ENCODE measurements at regions not wholly inside any gene's neighbourhood (a gene's known extent, or its start where the extent isn't known, plus 50 kb on each side); places are given as distances from the start of the nearest gene placed in this dataset.

DNA sequence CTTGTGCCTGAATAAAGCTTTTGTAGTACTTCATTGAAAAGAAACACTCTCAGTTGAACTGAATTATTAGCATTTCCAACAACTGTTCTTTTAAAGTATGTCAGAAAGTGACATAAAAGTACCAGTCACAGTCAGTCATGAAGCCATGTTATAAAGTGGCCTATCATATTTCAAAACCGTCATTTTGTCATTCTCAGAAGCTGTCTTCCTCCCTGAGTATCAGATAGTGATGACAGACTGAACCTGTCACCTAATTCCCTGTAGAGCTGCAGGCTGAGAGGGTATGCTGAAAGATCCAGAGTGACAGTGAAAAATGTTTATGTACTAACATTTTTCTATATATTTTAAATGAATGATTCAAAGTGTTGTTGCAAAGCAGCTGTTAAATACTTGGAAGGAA lies 1121.7 kb upstream of the PRMT6 start:
- Histone ChIP-seq H3K36me3 (ENCODE audit: control insufficient read depth in 2 of 2, extremely low read depth in 1 of 2, insufficient read depth in 2 of 2, low read length in 2 of 2) (no peaks in the 10 kb centered on the region), H3K9me3 (replicated peaks; ENCODE audit: control insufficient read depth, insufficient read depth, low read length) (no peaks in the 10 kb centered on the region), H3K27ac (ENCODE audit: insufficient read depth, low read depth, low read length) (no peak overlapping the region), H3K9me1 (replicated peaks; ENCODE audit: control insufficient read depth, extremely low read depth, insufficient read depth, low read length) (no peaks in the 10 kb centered on the region), H3K4me2 (ENCODE audit: insufficient read depth, low read length) (no peak overlapping the region), H3K79me2 (ENCODE audit: control insufficient read depth, insufficient read depth, low read length) (no peaks in the 10 kb centered on the region), H3K4me3 (replicated peaks in 1 of 3; ENCODE audit: insufficient read depth in 1 of 3, low read depth in 1 of 3, low read length in 3 of 3) (no peak overlapping the region), H2AFZ (ENCODE audit: low read depth, low read length) (no peak overlapping the region), H3K27me3 (ENCODE audit: control insufficient read depth in 2 of 2, insufficient read depth in 2 of 2, low read length in 2 of 2) (no peaks in the 10 kb centered on the region), H3K4me1 (ENCODE audit: control insufficient read depth, extremely low read depth, insufficient read depth, low read length) (no peaks in the 10 kb centered on the region), H4K20me1 (replicated peaks; ENCODE audit: control insufficient read depth, extremely low read depth, insufficient read depth, low read length) (no peaks in the 10 kb centered on the region), H3K9ac (replicated peaks; ENCODE audit: extremely low read depth, insufficient read depth, low read length) (no peak overlapping the region)
- ChIA-PET CTCF (no interaction called here), POLR2A (no interaction called here)
- BruUV-seq (replicated peaks) = no TSS peak
- dilution Hi-C loops (cut with MboI; ENCODE audit: extremely low pct_ligation_motif_present, low sequenced_read_pairs) = no loop called here
- no peak for DNase-seq (ENCODE audit: low read depth, low spot score)
- no peak for FAIRE-seq
- TF ChIP-seq POLR2AphosphoS5 (IDR thresholded peaks at IDR 0.05; ENCODE audit: insufficient read depth, low read depth, low read length) = no peak
- no peak for TF ChIP-seq GATA2 (IDR thresholded peaks at IDR 0.05; ENCODE audit: insufficient read depth, insufficient read length, low read depth, low read length)
- TF ChIP-seq FOS (IDR thresholded peaks at IDR 0.05; ENCODE audit: borderline replicate concordance, insufficient read depth, low read length) = no peak
- no peak for TF ChIP-seq EZH2 (IDR thresholded peaks at IDR 0.05; ENCODE audit: borderline replicate concordance, low read depth, low read length, severe bottlenecking)
- TF ChIP-seq POLR2A (IDR thresholded peaks at IDR 0.05; ENCODE audit: low read depth, low read length) = no peak
- intact Hi-C loops (cut with micrococcal nuclease) = no loop called here

DNA sequence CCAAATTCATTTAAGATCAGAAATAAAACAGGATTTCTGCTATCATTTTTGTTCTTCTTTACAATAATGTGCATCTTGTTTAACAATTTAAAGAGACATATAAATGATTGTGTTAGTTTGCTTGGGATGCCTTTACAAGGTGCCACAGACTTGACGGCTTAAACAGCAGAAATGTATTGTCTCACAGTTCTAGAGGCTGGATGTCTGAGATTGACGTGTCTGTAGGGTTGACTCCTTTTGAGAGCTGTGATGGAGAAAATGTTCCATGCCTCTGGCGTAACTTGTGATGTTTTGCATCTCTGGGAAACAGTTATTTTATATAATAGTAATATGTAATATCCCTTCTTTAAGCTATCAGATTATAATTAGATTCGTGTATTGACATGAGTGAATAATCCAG lies 1091.6 kb upstream of the PRMT6 start:
- H2AFZ ChIP-seq (ENCODE audit: low read depth, low read length) = no peak overlapping the region
- intact Hi-C loops (cut with micrococcal nuclease) = no loop called here
- CTCF ChIA-PET = no interaction called here

More for the DNA sequence above, 1091.6 kb upstream of the PRMT6 start:
- H3K9me1 ChIP-seq (replicated peaks; ENCODE audit: control insufficient read depth, extremely low read depth, insufficient read depth, low read length) = no peaks in the 10 kb centered on the region
- no peaks in the 10 kb centered on the region for H3K27me3 ChIP-seq (ENCODE audit: control insufficient read depth in 2 of 2, insufficient read depth in 2 of 2, low read length in 2 of 2)
- H3K4me2 ChIP-seq (ENCODE audit: insufficient read depth, low read length) = no peak overlapping the region
- no peaks in the 10 kb centered on the region for H3K79me2 ChIP-seq (ENCODE audit: control insufficient read depth, insufficient read depth, low read length)
- H3K9me3 ChIP-seq (replicated peaks; ENCODE audit: control insufficient read depth, insufficient read depth, low read length) = no peaks in the 10 kb centered on the region
- FAIRE-seq (no peak), DNase-seq (ENCODE audit: low read depth, low spot score) (no peak)
- no peak overlapping the region for H3K4me3 ChIP-seq (replicated peaks in 1 of 3; ENCODE audit: insufficient read depth in 1 of 3, low read depth in 1 of 3, low read length in 3 of 3)
- no peak overlapping the region for H3K27ac ChIP-seq (ENCODE audit: insufficient read depth, low read depth, low read length)
- no peaks in the 10 kb centered on the region for H4K20me1 ChIP-seq (replicated peaks; ENCODE audit: control insufficient read depth, extremely low read depth, insufficient read depth, low read length)
- H3K4me1 ChIP-seq (ENCODE audit: control insufficient read depth, extremely low read depth, insufficient read depth, low read length) = no peaks in the 10 kb centered on the region
- no peaks in the 10 kb centered on the region for H3K36me3 ChIP-seq (ENCODE audit: control insufficient read depth in 2 of 2, extremely low read depth in 1 of 2, insufficient read depth in 2 of 2, low read length in 2 of 2)
- dilution Hi-C loops (cut with MboI; ENCODE audit: extremely low pct_ligation_motif_present, low sequenced_read_pairs) = no loop called here
- H3K9ac ChIP-seq (replicated peaks; ENCODE audit: extremely low read depth, insufficient read depth, low read length) = no peak overlapping the region
- no TSS peak for BruUV-seq (replicated peaks)
- POLR2A ChIA-PET = no interaction called here
- TF ChIP-seq, protein P1, sequence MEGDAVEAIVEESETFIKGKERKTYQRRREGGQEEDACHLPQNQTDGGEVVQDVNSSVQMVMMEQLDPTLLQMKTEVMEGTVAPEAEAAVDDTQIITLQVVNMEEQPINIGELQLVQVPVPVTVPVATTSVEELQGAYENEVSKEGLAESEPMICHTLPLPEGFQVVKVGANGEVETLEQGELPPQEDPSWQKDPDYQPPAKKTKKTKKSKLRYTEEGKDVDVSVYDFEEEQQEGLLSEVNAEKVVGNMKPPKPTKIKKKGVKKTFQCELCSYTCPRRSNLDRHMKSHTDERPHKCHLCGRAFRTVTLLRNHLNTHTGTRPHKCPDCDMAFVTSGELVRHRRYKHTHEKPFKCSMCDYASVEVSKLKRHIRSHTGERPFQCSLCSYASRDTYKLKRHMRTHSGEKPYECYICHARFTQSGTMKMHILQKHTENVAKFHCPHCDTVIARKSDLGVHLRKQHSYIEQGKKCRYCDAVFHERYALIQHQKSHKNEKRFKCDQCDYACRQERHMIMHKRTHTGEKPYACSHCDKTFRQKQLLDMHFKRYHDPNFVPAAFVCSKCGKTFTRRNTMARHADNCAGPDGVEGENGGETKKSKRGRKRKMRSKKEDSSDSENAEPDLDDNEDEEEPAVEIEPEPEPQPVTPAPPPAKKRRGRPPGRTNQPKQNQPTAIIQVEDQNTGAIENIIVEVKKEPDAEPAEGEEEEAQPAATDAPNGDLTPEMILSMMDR (IDR thresholded peaks at IDR 0.05; ENCODE audit: extremely low read depth in 1 of 2, insufficient read depth in 1 of 2, low read depth in 1 of 2, low read length in 2 of 2) = no peak
- TF ChIP-seq EZH2 (IDR thresholded peaks at IDR 0.05; ENCODE audit: borderline replicate concordance, low read depth, low read length, severe bottlenecking) = no peak
- no peak for TF ChIP-seq POLR2A (IDR thresholded peaks at IDR 0.05; ENCODE audit: low read depth, low read length)
- TF ChIP-seq, protein P2, sequence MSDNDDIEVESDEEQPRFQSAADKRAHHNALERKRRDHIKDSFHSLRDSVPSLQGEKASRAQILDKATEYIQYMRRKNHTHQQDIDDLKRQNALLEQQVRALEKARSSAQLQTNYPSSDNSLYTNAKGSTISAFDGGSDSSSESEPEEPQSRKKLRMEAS (IDR thresholded peaks at IDR 0.05; ENCODE audit: insufficient read depth, insufficient read length) = no peak
- no peak for TF ChIP-seq MYC (IDR thresholded peaks at IDR 0.05; ENCODE audit: low read depth, low read length)
- no peak for TF ChIP-seq JUN (IDR thresholded peaks at IDR 0.05; ENCODE audit: borderline replicate concordance, insufficient read depth, insufficient read length, low read depth)
- TF ChIP-seq FOS (IDR thresholded peaks at IDR 0.05; ENCODE audit: borderline replicate concordance, insufficient read depth, low read length) = no peak
- TF ChIP-seq GATA2 (IDR thresholded peaks at IDR 0.05; ENCODE audit: insufficient read depth, insufficient read length, low read depth, low read length) = no peak
- no peak for TF ChIP-seq POLR2AphosphoS5 (IDR thresholded peaks at IDR 0.05; ENCODE audit: insufficient read depth, low read depth, low read length)

Data from endothelial cell of umbilical vein (primary cell).